ENCODE measurements at regions not wholly inside any gene's neighbourhood (a gene's known extent, or its start where the extent isn't known, plus 50 kb on each side); places are given as distances from the start of the nearest gene placed in this dataset.

DNA sequence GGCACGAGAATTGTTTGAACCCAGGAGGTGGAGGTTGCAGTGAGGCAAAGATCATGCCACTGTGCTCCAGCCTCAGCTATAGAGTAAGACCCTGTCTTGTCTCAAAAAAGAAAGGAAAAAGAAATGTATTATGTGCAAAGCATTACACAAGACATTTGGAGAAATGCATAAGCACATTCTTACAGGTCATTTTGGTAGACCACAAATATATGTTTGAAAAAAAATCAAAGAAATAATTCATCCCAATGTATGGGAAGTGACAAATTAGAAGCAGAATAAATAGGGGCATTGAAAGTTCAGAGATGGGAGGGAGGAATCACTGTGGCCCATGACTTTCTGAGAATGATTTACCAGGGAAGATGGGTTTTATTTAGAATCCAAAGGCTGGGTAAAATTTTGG lies 283.5 kb upstream of the ADAMTS5 start:
- TF ChIP-seq, protein P1, sequence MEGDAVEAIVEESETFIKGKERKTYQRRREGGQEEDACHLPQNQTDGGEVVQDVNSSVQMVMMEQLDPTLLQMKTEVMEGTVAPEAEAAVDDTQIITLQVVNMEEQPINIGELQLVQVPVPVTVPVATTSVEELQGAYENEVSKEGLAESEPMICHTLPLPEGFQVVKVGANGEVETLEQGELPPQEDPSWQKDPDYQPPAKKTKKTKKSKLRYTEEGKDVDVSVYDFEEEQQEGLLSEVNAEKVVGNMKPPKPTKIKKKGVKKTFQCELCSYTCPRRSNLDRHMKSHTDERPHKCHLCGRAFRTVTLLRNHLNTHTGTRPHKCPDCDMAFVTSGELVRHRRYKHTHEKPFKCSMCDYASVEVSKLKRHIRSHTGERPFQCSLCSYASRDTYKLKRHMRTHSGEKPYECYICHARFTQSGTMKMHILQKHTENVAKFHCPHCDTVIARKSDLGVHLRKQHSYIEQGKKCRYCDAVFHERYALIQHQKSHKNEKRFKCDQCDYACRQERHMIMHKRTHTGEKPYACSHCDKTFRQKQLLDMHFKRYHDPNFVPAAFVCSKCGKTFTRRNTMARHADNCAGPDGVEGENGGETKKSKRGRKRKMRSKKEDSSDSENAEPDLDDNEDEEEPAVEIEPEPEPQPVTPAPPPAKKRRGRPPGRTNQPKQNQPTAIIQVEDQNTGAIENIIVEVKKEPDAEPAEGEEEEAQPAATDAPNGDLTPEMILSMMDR (IDR thresholded peaks at IDR 0.05; ENCODE audit: borderline replicate concordance, control extremely low read depth, extremely low read depth, insufficient read depth, missing control alignments): no peak
- in situ Hi-C loops (cut with MboI; ENCODE audit: low sequenced_read_pairs, unreplicated experiment): no loop called here
- DNase-seq (ENCODE audit: low spot score): no peak

DNA sequence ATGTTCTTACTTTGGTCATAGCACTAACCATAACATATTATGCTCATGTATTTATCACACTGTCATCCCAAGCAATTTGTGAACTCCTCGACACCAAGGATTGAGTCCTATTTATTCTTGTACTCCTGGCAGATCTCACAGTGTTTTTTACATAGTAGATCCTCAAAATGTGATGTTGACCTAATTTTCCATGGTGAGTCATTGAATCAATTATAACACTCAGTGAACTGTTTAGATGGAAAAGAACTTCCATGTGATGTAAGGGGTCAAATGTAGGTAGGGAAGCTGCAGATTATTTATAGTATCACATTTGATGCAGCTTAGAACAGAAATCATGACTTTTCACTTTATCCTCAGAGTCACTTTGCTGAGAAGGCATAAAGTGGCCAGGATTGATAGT lies 281.9 kb upstream of the ADAMTS5 start:
- in situ Hi-C loops (cut with MboI; ENCODE audit: low sequenced_read_pairs, unreplicated experiment): no loop called here
- DNase-seq (ENCODE audit: low spot score): no peak
- TF ChIP-seq, protein P1 (IDR thresholded peaks at IDR 0.05; ENCODE audit: borderline replicate concordance, control extremely low read depth, extremely low read depth, insufficient read depth, missing control alignments): no peak

DNA sequence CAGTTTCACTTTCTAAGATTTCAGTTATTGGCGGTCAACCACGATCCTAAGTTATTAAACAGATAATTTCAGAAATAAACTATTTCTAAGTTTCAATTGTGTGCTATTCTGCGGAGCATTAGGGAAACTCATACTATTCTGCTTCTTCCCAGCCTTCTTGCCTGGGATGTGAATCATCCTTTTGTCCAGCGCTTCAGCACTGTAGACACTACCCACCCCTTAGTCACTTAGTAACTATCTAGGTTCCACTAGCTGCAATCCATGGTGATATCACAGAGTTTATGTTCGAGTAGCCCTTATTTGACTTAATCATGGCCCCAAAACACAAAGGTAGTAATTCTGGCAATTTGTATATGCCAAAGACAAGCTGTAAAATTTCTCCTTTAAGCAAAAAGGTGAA lies 279.9 kb upstream of the ADAMTS5 start:
- no peak for DNase-seq (ENCODE audit: low spot score)
- in situ Hi-C loops (cut with MboI; ENCODE audit: low sequenced_read_pairs, unreplicated experiment): no loop called here
- TF ChIP-seq, protein P1 (IDR thresholded peaks at IDR 0.05; ENCODE audit: borderline replicate concordance, control extremely low read depth, extremely low read depth, insufficient read depth, missing control alignments): no peak

DNA sequence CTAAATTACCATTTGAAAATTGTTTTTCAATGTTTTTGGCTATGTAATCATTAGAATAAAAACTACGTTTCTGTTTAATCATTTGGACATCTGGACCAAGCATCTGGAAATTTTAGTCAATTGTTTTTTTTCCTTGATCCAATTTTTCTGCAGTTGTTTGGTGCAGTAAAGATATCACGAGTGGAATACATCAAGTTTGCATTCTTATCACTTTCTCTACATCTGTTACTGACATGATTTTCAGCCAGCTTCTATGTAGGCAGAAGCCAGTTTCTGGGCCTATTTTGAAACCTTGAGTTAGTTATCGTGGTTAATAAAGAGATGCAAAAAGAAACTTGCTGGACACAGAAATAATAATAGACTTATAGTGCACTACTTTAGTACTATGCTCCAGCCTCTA lies 277.9 kb upstream of the ADAMTS5 start:
- DNase-seq (ENCODE audit: low spot score): no peak
- TF ChIP-seq, protein P1 (IDR thresholded peaks at IDR 0.05; ENCODE audit: borderline replicate concordance, control extremely low read depth, extremely low read depth, insufficient read depth, missing control alignments): no peak
- in situ Hi-C loops (cut with MboI; ENCODE audit: low sequenced_read_pairs, unreplicated experiment): no loop called here

DNA sequence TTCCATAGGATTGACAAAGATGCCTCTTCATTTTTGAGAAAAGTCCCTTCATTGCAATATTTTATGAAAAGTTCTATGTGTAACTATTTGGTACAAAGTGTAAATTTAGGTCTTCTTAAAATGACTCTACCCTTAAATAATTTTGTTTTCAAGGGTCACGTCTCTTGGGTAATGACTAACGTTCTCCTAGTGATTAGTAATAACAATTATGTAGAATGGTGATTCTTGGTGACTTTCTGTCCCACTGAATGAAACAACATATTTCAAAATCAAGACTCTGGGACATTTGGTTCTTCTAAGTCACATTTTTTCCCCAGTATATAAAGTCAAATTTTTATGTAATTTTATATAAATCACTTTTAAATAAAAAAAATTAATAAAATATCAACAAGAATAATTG lies 277.5 kb upstream of the ADAMTS5 start:
- no peak for DNase-seq (ENCODE audit: low spot score)
- TF ChIP-seq, protein P1 (IDR thresholded peaks at IDR 0.05; ENCODE audit: borderline replicate concordance, control extremely low read depth, extremely low read depth, insufficient read depth, missing control alignments): no peak
- in situ Hi-C loops (cut with MboI; ENCODE audit: low sequenced_read_pairs, unreplicated experiment): no loop called here

DNA sequence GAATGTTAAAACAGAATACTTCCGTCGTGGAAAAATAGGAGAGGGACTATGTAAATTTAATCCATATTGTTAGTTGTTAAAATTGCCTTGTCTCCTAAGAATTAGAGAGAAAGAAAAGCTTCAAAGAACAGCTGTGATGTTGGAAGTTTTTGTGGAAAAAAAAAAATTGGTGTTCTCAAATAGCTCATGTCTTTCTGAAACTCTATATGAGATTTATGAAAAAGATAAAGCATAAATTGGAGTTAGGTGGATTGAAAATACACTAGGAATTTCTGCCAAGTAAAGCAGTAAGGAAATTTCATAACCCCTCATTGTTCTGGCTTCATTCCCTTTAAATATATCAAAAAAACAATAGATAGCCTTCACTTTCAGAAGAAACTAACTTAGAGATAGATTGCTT lies 274.0 kb upstream of the ADAMTS5 start:
- in situ Hi-C loops (cut with MboI; ENCODE audit: low sequenced_read_pairs, unreplicated experiment): no loop called here
- TF ChIP-seq, protein P1 (IDR thresholded peaks at IDR 0.05; ENCODE audit: borderline replicate concordance, control extremely low read depth, extremely low read depth, insufficient read depth, missing control alignments): no peak
- DNase-seq (ENCODE audit: low spot score): no peak
